Astrocyte (in vitro differentiated cells and primary cell): ENCODE measurements at regions not wholly inside any gene's neighbourhood (a gene's known extent, or its start where the extent isn't known, plus 50 kb on each side); places are given as distances from the start of the nearest gene placed in this dataset.

Experiments used
- DNase-seq: peaks from one replicate; pipeline ENCODE4 v3.0.0-alpha.2; 2010; ENCODE audit warnings: low read depth
- FAIRE-seq: peaks from 2 replicates; lab custom pipeline; 2011; peaks lifted over from hg19 to GRCh38; lab: Jason Lieb, UNC
- H2AFZ ChIP-seq: 2 replicates; pipeline ENCODE4 v1.6.0; 2012; ENCODE audit warnings: low read depth, low read length, inconsistent platforms
- H3K27ac ChIP-seq: 2 replicates; pipeline ENCODE4 v1.5.1; 2011; ENCODE audit warnings: low read depth, low read length, inconsistent platforms
- H3K27me3 ChIP-seq: 2 replicates; pipeline ENCODE4 v1.6.0; 2011; ENCODE audit warnings: low read length, inconsistent platforms; ENCODE audit not compliant: insufficient read depth
- H3K36me3 ChIP-seq: 2 replicates; pipeline ENCODE4 v1.5.1; 2011; ENCODE audit warnings: low read length, inconsistent platforms; ENCODE audit not compliant: insufficient read depth
- H3K4me1 ChIP-seq: 2 replicates; pipeline ENCODE4 v1.5.1; 2011; ENCODE audit warnings: low read length, inconsistent platforms; ENCODE audit not compliant: insufficient read depth
- H3K4me2 ChIP-seq: 2 replicates; pipeline ENCODE4 v1.6.0; 2012; ENCODE audit warnings: low read length, inconsistent platforms
- H3K4me3 ChIP-seq: 2 replicates; pipeline ENCODE4 v1.5.1; 2011; ENCODE audit warnings: low read depth, mild to moderate bottlenecking, low read length, inconsistent platforms; ENCODE audit not compliant: insufficient read depth
- H3K79me2 ChIP-seq: 2 replicates; pipeline ENCODE4 v1.6.0; 2012; ENCODE audit warnings: mild to moderate bottlenecking, low read length, inconsistent platforms; ENCODE audit not compliant: insufficient read depth
- H3K9ac ChIP-seq: 2 replicates; pipeline ENCODE4 v1.6.0; 2012; ENCODE audit warnings: mild to moderate bottlenecking, low read length, inconsistent platforms
- H3K9me3 ChIP-seq: 2 replicates; pipeline ENCODE4 v1.5.1; 2012; ENCODE audit warnings: low read depth, mild to moderate bottlenecking, low read length, inconsistent platforms; ENCODE audit not compliant: insufficient read depth
- H4K20me1 ChIP-seq: 2 replicates; pipeline ENCODE4 v1.6.0; 2012; ENCODE audit warnings: low read length, inconsistent platforms; ENCODE audit not compliant: insufficient read depth
- H3K27ac Mint-ChIP-seq: one replicate; pipeline ENCODE4 v1.8.0; 2021; ENCODE audit warnings: mild to moderate bottlenecking, mixed read lengths; ENCODE audit not compliant: unreplicated experiment
- H3K27me3 Mint-ChIP-seq: one replicate; pipeline ENCODE4 v1.8.0; 2021; ENCODE audit warnings: low read depth, mixed read lengths; ENCODE audit not compliant: unreplicated experiment
- H3K36me3 Mint-ChIP-seq: one replicate; pipeline ENCODE4 v1.8.0; 2021; ENCODE audit warnings: low read depth, mixed read lengths; ENCODE audit not compliant: unreplicated experiment
- H3K4me1 Mint-ChIP-seq: one replicate; pipeline ENCODE4 v1.8.0; 2021; ENCODE audit warnings: low read depth, mixed read lengths; ENCODE audit not compliant: unreplicated experiment
- H3K4me3 Mint-ChIP-seq: one replicate; pipeline ENCODE4 v1.8.0; 2021; ENCODE audit warnings: mild to moderate bottlenecking, moderate library complexity, mixed read lengths; ENCODE audit not compliant: unreplicated experiment
- H3K9me3 Mint-ChIP-seq: one replicate; pipeline ENCODE4 v1.8.0; 2021; ENCODE audit warnings: mild to moderate bottlenecking, mixed read lengths; ENCODE audit not compliant: unreplicated experiment
- CTCF ChIP-seq: IDR thresholded peaks from 2 replicates; pipeline ENCODE4 v1.5.1; 2011; ENCODE audit warnings: low read depth, mild to moderate bottlenecking, inconsistent platforms, low read length, moderate library complexity; ENCODE audit not compliant: insufficient read depth
- EZH2 ChIP-seq: IDR thresholded peaks from 2 replicates; pipeline ENCODE4 v1.6.1; 2012; ENCODE audit warnings: mild to moderate bottlenecking, low read length, inconsistent platforms; ENCODE audit not compliant: insufficient read depth

GRCh38 chr5:124885490-124885889, 139.1 kb upstream of the ZNF608 start:
- Histone ChIP-seq H3K27me3 (no peaks in the 10 kb centered on the region), H3K79me2 (no peaks in the 10 kb centered on the region), H2AFZ (no peak overlapping the region), H3K4me1 (no peaks in the 10 kb centered on the region), H3K27ac (no peak overlapping the region), H3K36me3 (no peaks in the 10 kb centered on the region), H3K9ac (no peak overlapping the region), H3K4me2 (no peak overlapping the region), H3K4me3 (no peak overlapping the region), H3K9me3 (no peaks in the 10 kb centered on the region), H4K20me1 (no peaks in the 10 kb centered on the region)
- FAIRE-seq, result no peak
- DNase-seq, result no peak
- Mint-ChIP-seq H3K9me3 (no peaks in the 10 kb centered on the region), H3K36me3 (no peaks in the 10 kb centered on the region), H3K4me1 (peaks cover 24% of the 10 kb centered on the region), H3K27me3 (no peaks in the 10 kb centered on the region), H3K4me3 (no peak overlapping the region), H3K27ac (no peak overlapping the region)
- no peak for TF ChIP-seq CTCF
- TF ChIP-seq EZH2, result no peak

DNA sequence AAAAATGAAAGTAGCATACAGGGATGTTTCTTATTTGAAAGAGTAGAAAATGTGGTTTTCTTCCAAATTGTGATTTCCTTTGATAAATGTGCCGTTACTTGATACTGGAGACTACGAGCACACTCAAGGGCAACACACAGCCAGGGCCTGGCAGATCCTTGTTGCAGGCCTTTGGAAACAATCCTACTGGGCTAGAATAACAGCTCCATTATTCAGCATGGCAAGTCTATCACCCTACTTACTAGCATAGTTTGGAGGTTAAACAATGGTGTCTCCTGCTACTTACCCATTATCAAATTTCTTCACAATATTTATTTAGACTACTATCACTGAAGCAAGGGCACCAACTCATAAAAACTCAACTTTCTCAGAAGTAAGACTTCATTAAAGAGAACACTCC, 140.8 kb upstream of the ZNF608 start:
- Mint-ChIP-seq H3K9me3 (no peaks in the 10 kb centered on the region), H3K27me3 (no peaks in the 10 kb centered on the region), H3K4me1 (peaks cover 24% of the 10 kb centered on the region), H3K27ac (peak overlapping the region; percentile 34), H3K36me3 (no peaks in the 10 kb centered on the region), H3K4me3 (no peak overlapping the region)
- H3K9me3 ChIP-seq, result no peaks in the 10 kb centered on the region
- no peak overlapping the region for H3K4me2 ChIP-seq
- no peaks in the 10 kb centered on the region for H3K4me1 ChIP-seq
- H3K79me2 ChIP-seq, result no peaks in the 10 kb centered on the region
- no peak overlapping the region for H3K27ac ChIP-seq
- DNase-seq, result no peak
- no peaks in the 10 kb centered on the region for H3K27me3 ChIP-seq
- TF ChIP-seq CTCF, result no peak
- TF ChIP-seq EZH2, result no peak
- H4K20me1 ChIP-seq, result no peaks in the 10 kb centered on the region
- H3K9ac ChIP-seq, result no peak overlapping the region
- H3K4me3 ChIP-seq, result no peak overlapping the region
- no peaks in the 10 kb centered on the region for H3K36me3 ChIP-seq
- no peak overlapping the region for H2AFZ ChIP-seq
- no peak for FAIRE-seq

DNA sequence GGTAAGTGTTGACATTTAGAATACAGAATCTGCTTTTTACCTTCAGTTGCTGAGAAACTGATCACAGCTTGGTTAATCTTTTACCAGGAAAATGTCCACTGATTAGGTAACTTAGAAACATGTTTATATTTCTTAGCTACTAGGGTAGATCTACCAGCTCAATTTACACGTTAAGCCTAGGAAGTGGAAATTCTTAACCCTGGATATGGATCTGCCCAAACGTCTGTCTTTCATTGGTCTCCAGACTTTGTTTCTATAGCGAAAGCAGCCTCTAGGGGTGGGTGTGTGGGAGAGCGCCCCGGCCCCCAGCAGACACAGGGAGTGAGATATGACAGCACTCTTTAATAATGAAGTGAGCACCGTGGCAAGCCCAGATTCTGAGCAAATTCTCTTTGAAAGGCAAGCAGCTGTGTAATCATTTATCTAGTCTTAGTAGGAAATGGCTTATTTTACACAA, 141.6 kb upstream of the ZNF608 start:
- Histone ChIP-seq H3K79me2 (no peaks in the 10 kb centered on the region), H2AFZ (no peak overlapping the region), H3K9ac (no peak overlapping the region), H4K20me1 (no peaks in the 10 kb centered on the region), H3K4me1 (no peaks in the 10 kb centered on the region), H3K4me3 (no peak overlapping the region), H3K4me2 (peak overlapping the region; percentile 43), H3K27me3 (no peaks in the 10 kb centered on the region), H3K27ac (no peak overlapping the region), H3K9me3 (no peaks in the 10 kb centered on the region), H3K36me3 (no peaks in the 10 kb centered on the region)
- DNase-seq (no peak), FAIRE-seq (no peak)
- H3K4me1 Mint-ChIP-seq, result peaks cover 24% of the 10 kb centered on the region
- H3K4me3 Mint-ChIP-seq, result no peak overlapping the region
- no peaks in the 10 kb centered on the region for H3K36me3 Mint-ChIP-seq
- TF ChIP-seq CTCF (no peak), EZH2 (no peak)
- peak overlapping the region; percentile 80 for H3K27ac Mint-ChIP-seq
- H3K9me3 Mint-ChIP-seq, result peaks cover 2% of the 10 kb centered on the region
- H3K27me3 Mint-ChIP-seq, result no peaks in the 10 kb centered on the region
